ENCODE measurements at regions not wholly inside any gene's neighbourhood (a gene's known extent, or its start where the extent isn't known, plus 50 kb on each side); places are given as distances from the start of the nearest gene placed in this dataset.

DNA sequence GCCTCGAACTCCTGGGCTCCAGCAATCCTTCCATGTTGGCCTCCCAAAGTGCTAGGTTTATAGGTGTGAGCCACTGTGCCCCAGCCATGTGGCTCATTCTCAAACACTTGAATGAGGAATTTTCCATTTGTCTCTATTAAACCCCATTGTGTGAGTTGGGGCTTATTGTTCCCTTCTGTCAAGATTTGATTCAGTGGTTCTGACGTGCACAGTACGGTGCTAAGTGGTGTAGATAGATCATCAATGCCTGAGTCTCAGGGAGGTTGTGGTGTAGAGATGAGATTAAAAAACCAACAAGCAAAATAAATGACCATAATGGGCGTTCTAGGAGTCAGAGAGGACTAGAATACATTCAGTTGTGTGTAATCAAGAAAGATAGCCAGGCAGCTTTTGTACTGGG, 335.6 kb downstream of the PRL start:
- TF ChIP-seq CTCF (conservative IDR thresholded peaks at IDR 0.05; ENCODE audit: low read length), result no peak
- TF ChIP-seq EZH2phosphoT487 (IDR thresholded peaks at IDR 0.05; ENCODE audit: borderline replicate concordance, low read depth, low read length), result no peak
